K562 (cell line): ENCODE measurements at regions not wholly inside any gene's neighbourhood (a gene's known extent, or its start where the extent isn't known, plus 50 kb on each side); places are given as distances from the start of the nearest gene placed in this dataset.

Experiments
- ATAC-seq: fragments of 200-7000 bp; cut with Tn5 transposase; 3 replicates; pipeline ENCODE4 v1.9.1; 2020; ENCODE audit warnings: moderate library complexity
- BruUV-seq: library from RNA; stranded (reverse); fragments of 400-500 nt; replicated peaks from 2 replicates; lab custom pipeline; 2021; lab: Mats Ljungman, UMichigan
- CTCF ChIA-PET: fragments of 300-600 bp; formaldehyde crosslinking; extraction: SDS; loops from one replicate; lab custom pipeline; 2021; ENCODE audit warnings: low intra/inter-chr PET ratio; lab: Yijun Ruan, JAX
- POLR2A ChIA-PET: fragments of 300-600, 350-650 bp; sonication (Branson Sonifier 250); formaldehyde crosslinking; extraction: SDS; loops from one replicate; lab custom pipeline; 2021; ENCODE audit warnings: antibody characterized with exemption, inconsistent platforms; lab: Yijun Ruan, JAX
- DNase-seq, 4 experiments: peaks; one replicate each; pipeline versions ENCODE4 v3.0.0 to v3.0.0-alpha.2; 2011 to 2018; ENCODE audit warnings: low spot score in 3 of 4, mixed read lengths in 3 of 4; ENCODE audit errors: extremely low read depth in 1 of 4
- FAIRE-seq: peaks from 2 replicates; lab custom pipeline; 2011; peaks lifted over from hg19 to GRCh38; lab: Jason Lieb, UNC
- H2AFZ ChIP-seq: 2 replicates; pipeline ENCODE4 v1.6.0; 2011; ENCODE audit warnings: low read depth, low read length, control low read depth, inconsistent platforms
- H3K27ac ChIP-seq: fragments of 200-600 bp; 3 replicates; pipeline ENCODE4 v1.8.0; 2011; ENCODE audit warnings: low read depth, mild to moderate bottlenecking, control low read depth, inconsistent platforms, low read length, moderate library complexity, mixed read lengths; ENCODE audit errors: extremely low read depth
- H3K27me3 ChIP-seq, 2 experiments: fragments of 300-600 bp in 1 of 2; 2 replicates in 1 of 2; 3 replicates in 1 of 2; pipeline versions ENCODE4 v1.6.0 to v1.8.0; 2011; ENCODE audit warnings: inconsistent platforms in 2 of 2, low read length in 2 of 2, mild to moderate bottlenecking in 1 of 2, mixed read lengths in 1 of 2, moderate library complexity in 1 of 2; ENCODE audit not compliant: control insufficient read depth in 2 of 2, insufficient read depth in 2 of 2
- H3K36me3 ChIP-seq: fragments of 300-600 bp; 3 replicates; pipeline ENCODE4 v1.8.0; 2011; ENCODE audit warnings: mild to moderate bottlenecking, low read length, inconsistent platforms; ENCODE audit not compliant: control insufficient read depth, insufficient read depth
- H3K4me1 ChIP-seq, 2 experiments: fragments of 200-600 bp in 1 of 2; replicated peaks in 1 of 2; 2 replicates in 1 of 2; 3 replicates in 1 of 2; pipeline versions ENCODE4 v1.5.1 to v1.8.0; 2011; ENCODE audit warnings: inconsistent platforms in 2 of 2, low read length in 2 of 2, mild to moderate bottlenecking in 1 of 2, mixed read lengths in 1 of 2, moderate library complexity in 1 of 2; ENCODE audit not compliant: control insufficient read depth in 2 of 2, insufficient read depth in 2 of 2
- H3K4me2 ChIP-seq: 2 replicates; pipeline ENCODE4 v1.6.1; 2011; ENCODE audit warnings: low read length, control low read depth, inconsistent platforms, mixed read lengths; ENCODE audit not compliant: insufficient read depth
- H3K4me3 ChIP-seq: fragments of 200-600 bp; sonication (generic), shearing (Covaris generic); 2 replicates; pipeline ENCODE4 v1.5.1; 2016; ENCODE audit warnings: control low read depth, inconsistent platforms
- H3K79me2 ChIP-seq: fragments of 200-600 bp; 3 replicates; pipeline ENCODE4 v1.8.0; 2011; ENCODE audit warnings: low read length, inconsistent platforms; ENCODE audit not compliant: control insufficient read depth, insufficient read depth
- H3K9ac ChIP-seq, 2 experiments: 2 replicates each; pipeline versions ENCODE4 v1.6.0 to v1.6.1; 2011; ENCODE audit warnings: low read depth in 2 of 2, low read length in 2 of 2, control low read depth in 1 of 2, inconsistent platforms in 1 of 2, mild to moderate bottlenecking in 1 of 2, mixed read lengths in 1 of 2; ENCODE audit not compliant: insufficient read depth in 1 of 2
- H3K9me1 ChIP-seq: one replicate; pipeline ENCODE4 v1.6.0; 2011; ENCODE audit warnings: inconsistent platforms, mild to moderate bottlenecking, low read length, moderate library complexity; ENCODE audit not compliant: control insufficient read depth, insufficient read depth
- H3K9me3 ChIP-seq: replicated peaks from 2 replicates; pipeline ENCODE4 v1.5.1; 2011; ENCODE audit warnings: low read depth, low read length, inconsistent platforms; ENCODE audit not compliant: control insufficient read depth, insufficient read depth
- H4K20me1 ChIP-seq: replicated peaks from 2 replicates; pipeline ENCODE4 v1.6.1; 2011; ENCODE audit warnings: low read length, inconsistent platforms, mixed read lengths; ENCODE audit not compliant: control insufficient read depth, insufficient read depth
- CREBBP ChIP-seq: IDR thresholded peaks from one replicate; pipeline ENCODE4 v1.6.1; 2012; ENCODE audit warnings: low read depth, mild to moderate bottlenecking, control low read depth, inconsistent platforms, low read length
- CTBP1 ChIP-seq: fragments of 450-650 bp; IDR thresholded peaks from 2 replicates; pipeline ENCODE4 v1.6.1; 2016; ENCODE audit warnings: borderline replicate concordance
- DACH1 ChIP-seq: fragments of 450-650 bp; IDR thresholded peaks from 2 replicates; pipeline ENCODE4 v1.6.1; 2018; ENCODE audit not compliant: partially characterized antibody
- DIDO1 ChIP-seq: fragments of 450-650 bp; IDR thresholded peaks from 2 replicates; pipeline ENCODE4 v1.6.1; 2016; ENCODE audit warnings: low read depth, missing biosample characterization, missing genetic modification characterization
- EP400 ChIP-seq: fragments of 450-650 bp; IDR thresholded peaks from 2 replicates; pipeline ENCODE4 v1.6.1; 2017; ENCODE audit warnings: antibody characterized with exemption, mild to moderate bottlenecking, moderate library complexity
- FOXJ2 ChIP-seq: fragments of 200-800 bp; sonication (Bioruptor generic); IDR thresholded peaks from 2 replicates; pipeline ENCODE4 v1.6.1; 2016; ENCODE audit warnings: missing genetic modification characterization, missing compliant biosample characterization
- GATAD2A ChIP-seq: fragments of 450-650 bp; IDR thresholded peaks from 2 replicates; pipeline ENCODE4 v1.6.1; 2017
- NCOR1 ChIP-seq: fragments of 450-650 bp; IDR thresholded peaks from 2 replicates; pipeline ENCODE4 v1.6.1; 2016; ENCODE audit warnings: mild to moderate bottlenecking, moderate library complexity
- NFIX ChIP-seq: fragments of 250-450 bp; sonication (Bioruptor Pico); IDR thresholded peaks from 2 replicates; pipeline ENCODE4 v1.4.0; 2020; ENCODE audit warnings: low read depth, mild to moderate bottlenecking, moderate library complexity
- NFYB ChIP-seq: IDR thresholded peaks from 2 replicates; pipeline ENCODE4 v1.6.1; 2011; ENCODE audit warnings: mild to moderate bottlenecking, moderate library complexity; ENCODE audit not compliant: insufficient read length; ENCODE audit errors: extremely low read depth
- POLR3A ChIP-seq: IDR thresholded peaks from 2 replicates; pipeline ENCODE4 v1.6.1; 2011; ENCODE audit warnings: borderline replicate concordance, mild to moderate bottlenecking, moderate library complexity; ENCODE audit not compliant: insufficient read length, insufficient read depth; ENCODE audit errors: extremely low read depth
- PYGO2 ChIP-seq: fragments of 450-650 bp; IDR thresholded peaks from 2 replicates; pipeline ENCODE4 v1.6.1; 2016; ENCODE audit warnings: mild to moderate bottlenecking, missing genetic modification characterization, moderate library complexity, missing compliant biosample characterization
- TAF15 ChIP-seq: fragments of 200-400 bp; formaldehyde crosslinking; IDR thresholded peaks from 2 replicates; pipeline ENCODE4 v1.6.1; 2017; ENCODE audit warnings: mild to moderate bottlenecking, low read depth, low read length, moderate library complexity
- ZNF165 ChIP-seq: fragments of 250-450 bp; sonication (Bioruptor Pico); IDR thresholded peaks from 2 replicates; pipeline ENCODE4 v1.4.0; 2020; ENCODE audit warnings: borderline replicate concordance
- ZNF347 ChIP-seq: fragments of 450-650 bp; formaldehyde crosslinking; IDR thresholded peaks from 2 replicates; pipeline ENCODE4 v1.4.0; 2020; ENCODE audit warnings: low read depth, mild to moderate bottlenecking, moderate library complexity
- ZNF57 ChIP-seq: fragments of 450-650 bp; formaldehyde crosslinking; IDR thresholded peaks from 2 replicates; pipeline ENCODE4 v1.4.0; 2020; ENCODE audit warnings: mild to moderate bottlenecking, moderate library complexity
- ZNF780A ChIP-seq: fragments of 250-450 bp; sonication (Bioruptor Pico); IDR thresholded peaks from 2 replicates; pipeline ENCODE4 v1.5.0; 2021; ENCODE audit warnings: mild to moderate bottlenecking
- WGBS: fragments of 100-300 bp; shearing (Covaris generic); methylation state at CpG from one replicate; pipeline ENCODE4 v1.1.6; 2016; ENCODE audit warnings: low coverage, mixed read lengths; ENCODE audit not compliant: insufficient coverage; ENCODE audit errors: missing lambda C conversion rate; 5-methylcytosine and 5-hydroxymethylcytosine counted together
- in situ Hi-C: fragments of 300-500 bp; cut with MboI; formaldehyde crosslinking; loops from 4 replicates; pipeline ENCODE4 v1.15.0; 2018; ENCODE audit warnings: inconsistent platforms, mixed read lengths
- intact Hi-C: fragments of 100-400 bp; cut with micrococcal nuclease; formaldehyde crosslinking; loops from 2 replicates; pipeline ENCODE4 v1.14.2; 2022
- TF ChIP-seq, protein P1 (sequence below): fragments of 250-450 bp; sonication (Bioruptor Pico); IDR thresholded peaks from 2 replicates; pipeline ENCODE4 v1.8.0; 2021; ENCODE audit warnings: mild to moderate bottlenecking, moderate library complexity
- TF ChIP-seq, protein P2 (sequence below): IDR thresholded peaks from 2 replicates; pipeline ENCODE4 v1.6.1; 2012; ENCODE audit warnings: low read depth, low read length, improper control_type of control experiment, borderline replicate concordance
- TF ChIP-seq, protein P3 (sequence below): sonication (generic); formaldehyde crosslinking; IDR thresholded peaks from 2 replicates; pipeline ENCODE4 v1.8.0; 2022; ENCODE audit warnings: mild to moderate bottlenecking, missing genetic modification reagents, borderline replicate concordance

DNA sequence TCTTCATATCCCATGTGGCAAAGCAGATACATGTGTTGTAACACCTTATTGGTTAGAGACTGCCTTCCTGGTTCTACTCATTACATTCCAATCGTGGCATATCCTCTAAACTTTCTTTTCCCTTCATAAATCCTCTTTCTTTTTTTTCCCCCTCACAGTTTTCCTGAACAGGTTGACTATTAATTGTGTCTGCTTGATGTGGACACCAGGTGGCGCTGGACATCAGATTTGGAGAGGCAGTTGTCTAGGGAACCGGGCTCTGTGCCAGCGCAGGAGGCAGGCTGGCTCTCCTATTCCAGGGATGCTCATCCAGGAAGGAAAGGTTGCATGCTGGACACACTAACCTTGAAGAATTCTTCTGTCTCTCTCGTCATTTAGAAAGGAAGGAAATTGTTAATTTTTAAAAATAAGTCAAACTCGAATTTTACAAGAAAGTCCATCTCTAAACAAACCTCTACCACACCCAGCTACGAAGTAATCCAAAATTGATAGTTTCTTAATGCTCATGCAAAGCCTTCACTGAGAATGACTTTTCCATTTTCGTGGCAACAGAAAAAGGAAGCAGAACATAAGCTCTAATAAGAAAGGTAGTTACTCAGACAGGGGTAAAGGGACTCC lies 59.4 kb upstream of the ASB17 start:
- no peak overlapping the region for H3K9ac ChIP-seq
- CTCF ChIA-PET: no interaction called here
- H3K27me3 ChIP-seq: no peaks in the 10 kb centered on the region
- peak; percentile 95 for ATAC-seq
- no peaks in the 10 kb centered on the region for H4K20me1 ChIP-seq
- no peak overlapping the region for H3K27ac ChIP-seq
- in situ Hi-C loops (no loop called here), intact Hi-C loops (loop anchor here (10.0 kb wide), 1 partner anchor 163 kb away; no protein-coding TSS in a partner anchor)
- no peaks in the 10 kb centered on the region for H3K4me1 ChIP-seq
- peak; percentile 88 for FAIRE-seq
- no TSS peak for BruUV-seq
- H3K9me1 ChIP-seq: no peaks in the 10 kb centered on the region
- no peak overlapping the region for H2AFZ ChIP-seq
- no peak overlapping the region for H3K4me2 ChIP-seq
- peak; percentile 76 to 88 (median 78) for DNase-seq
- no peak overlapping the region for H3K4me3 ChIP-seq
- no peaks in the 10 kb centered on the region for H3K9me3 ChIP-seq
- no peaks in the 10 kb centered on the region for H3K79me2 ChIP-seq
- no peaks in the 10 kb centered on the region for H3K36me3 ChIP-seq
- WGBS: under 1% methylated on average over 8 of the region's 8 CpGs
- POLR2A ChIA-PET: no interaction called here
- TF ChIP-seq TAF15: no peak
- TF ChIP-seq, protein P1, sequence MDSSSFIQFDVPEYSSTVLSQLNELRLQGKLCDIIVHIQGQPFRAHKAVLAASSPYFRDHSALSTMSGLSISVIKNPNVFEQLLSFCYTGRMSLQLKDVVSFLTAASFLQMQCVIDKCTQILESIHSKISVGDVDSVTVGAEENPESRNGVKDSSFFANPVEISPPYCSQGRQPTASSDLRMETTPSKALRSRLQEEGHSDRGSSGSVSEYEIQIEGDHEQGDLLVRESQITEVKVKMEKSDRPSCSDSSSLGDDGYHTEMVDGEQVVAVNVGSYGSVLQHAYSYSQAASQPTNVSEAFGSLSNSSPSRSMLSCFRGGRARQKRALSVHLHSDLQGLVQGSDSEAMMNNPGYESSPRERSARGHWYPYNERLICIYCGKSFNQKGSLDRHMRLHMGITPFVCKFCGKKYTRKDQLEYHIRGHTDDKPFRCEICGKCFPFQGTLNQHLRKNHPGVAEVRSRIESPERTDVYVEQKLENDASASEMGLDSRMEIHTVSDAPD (CRISPR knock-in tag): no peak
- TF ChIP-seq DIDO1 (tag): no peak
- TF ChIP-seq ZNF57 (CRISPR knock-in tag): no peak
- no peak for TF ChIP-seq POLR3A
- TF ChIP-seq NCOR1: no peak
- no peak for TF ChIP-seq PYGO2
- no peak for TF ChIP-seq ZNF165 (CRISPR knock-in tag)
- TF ChIP-seq CREBBP: peak; percentile 57
- no peak for TF ChIP-seq NFYB
- TF ChIP-seq NFIX: peak; percentile 61; the same call in 1 of the 2 replicates
- no peak for TF ChIP-seq EP400
- TF ChIP-seq FOXJ2: no peak
- TF ChIP-seq, protein P2, sequence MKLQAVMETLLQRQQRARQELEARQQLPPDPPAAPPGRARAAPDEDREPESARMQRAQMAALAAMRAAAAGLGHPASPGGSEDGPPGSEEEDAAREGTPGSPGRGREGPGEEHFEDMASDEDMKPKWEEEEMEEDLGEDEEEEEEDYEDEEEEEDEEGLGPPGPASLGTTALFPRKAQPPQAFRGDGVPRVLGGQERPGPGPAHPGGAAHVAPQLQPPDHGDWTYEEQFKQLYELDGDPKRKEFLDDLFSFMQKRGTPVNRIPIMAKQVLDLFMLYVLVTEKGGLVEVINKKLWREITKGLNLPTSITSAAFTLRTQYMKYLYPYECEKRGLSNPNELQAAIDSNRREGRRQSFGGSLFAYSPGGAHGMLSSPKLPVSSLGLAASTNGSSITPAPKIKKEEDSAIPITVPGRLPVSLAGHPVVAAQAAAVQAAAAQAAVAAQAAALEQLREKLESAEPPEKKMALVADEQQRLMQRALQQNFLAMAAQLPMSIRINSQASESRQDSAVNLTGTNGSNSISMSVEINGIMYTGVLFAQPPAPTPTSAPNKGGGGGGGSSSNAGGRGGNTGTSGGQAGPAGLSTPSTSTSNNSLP: peak; percentile 90; the same call in 1 of the 2 replicates
- peak; percentile 93 for TF ChIP-seq CTBP1
- no peak for TF ChIP-seq GATAD2A
- no peak for TF ChIP-seq ZNF347
- TF ChIP-seq, protein P3, sequence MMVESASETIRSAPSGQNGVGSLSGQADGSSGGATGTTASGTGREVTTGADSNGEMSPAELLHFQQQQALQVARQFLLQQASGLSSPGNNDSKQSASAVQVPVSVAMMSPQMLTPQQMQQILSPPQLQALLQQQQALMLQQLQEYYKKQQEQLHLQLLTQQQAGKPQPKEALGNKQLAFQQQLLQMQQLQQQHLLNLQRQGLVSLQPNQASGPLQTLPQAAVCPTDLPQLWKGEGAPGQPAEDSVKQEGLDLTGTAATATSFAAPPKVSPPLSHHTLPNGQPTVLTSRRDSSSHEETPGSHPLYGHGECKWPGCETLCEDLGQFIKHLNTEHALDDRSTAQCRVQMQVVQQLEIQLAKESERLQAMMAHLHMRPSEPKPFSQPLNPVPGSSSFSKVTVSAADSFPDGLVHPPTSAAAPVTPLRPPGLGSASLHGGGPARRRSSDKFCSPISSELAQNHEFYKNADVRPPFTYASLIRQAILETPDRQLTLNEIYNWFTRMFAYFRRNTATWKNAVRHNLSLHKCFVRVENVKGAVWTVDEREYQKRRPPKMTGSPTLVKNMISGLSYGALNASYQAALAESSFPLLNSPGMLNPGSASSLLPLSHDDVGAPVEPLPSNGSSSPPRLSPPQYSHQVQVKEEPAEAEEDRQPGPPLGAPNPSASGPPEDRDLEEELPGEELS (CRISPR knock-in tag): no peak
- TF ChIP-seq DACH1: no peak
- TF ChIP-seq ZNF780A (CRISPR knock-in tag): no peak
